ENCODE measurements at regions not wholly inside any gene's neighbourhood (a gene's known extent, or its start where the extent isn't known, plus 50 kb on each side); places are given as distances from the start of the nearest gene placed in this dataset.

- TF ChIP-seq POLR2A (IDR thresholded peaks at IDR 0.05) = no peak
- no peak for TF ChIP-seq CTCF (IDR thresholded peaks at IDR 0.05)
- no peak for TF ChIP-seq POLR2AphosphoS5 (IDR thresholded peaks at IDR 0.05)
Observed at GRCh38 chr18:2325933-2326332, 245.4 kb downstream of the METTL4 start.

All from stomach (tissue), 4 donors.